Vagina (tissue), 2 donors: ENCODE measurements at regions not wholly inside any gene's neighbourhood (a gene's known extent, or its start where the extent isn't known, plus 50 kb on each side); places are given as distances from the start of the nearest gene placed in this dataset.

ENCODE experiments used
- DNase-seq, 2 donors: peaks; one replicate each; pipeline ENCODE4 v3.0.0-alpha.2; 2017; ENCODE audit errors: extremely low spot score in 2 of 2
- H3K27ac ChIP-seq: fragments of 200-600 bp; sonication (generic); one replicate; pipeline ENCODE4 v1.5.1; 2019
- H3K27me3 ChIP-seq: fragments of 200-600 bp; sonication (generic); one replicate; pipeline ENCODE4 v1.5.1; 2019
- H3K36me3 ChIP-seq, 2 donors: fragments of 200-600 bp; sonication (generic); one replicate each; pipeline ENCODE4 v1.5.1; 2017 to 2019
- H3K4me1 ChIP-seq: fragments of 200-600 bp; sonication (generic); one replicate; pipeline ENCODE4 v1.5.1; 2019
- H3K4me3 ChIP-seq, 2 donors: fragments of 200-600 bp; sonication (generic); 1 replicate in 1 of 2; 2 replicates in 1 of 2; pipeline ENCODE4 v1.5.1; 2016 to 2019
- H3K9me3 ChIP-seq: fragments of 200-600 bp; sonication (generic); one replicate; pipeline ENCODE4 v1.5.1; 2019
- CTCF ChIP-seq, 3 experiments: fragments of 450-650 bp in 2 of 3; fragments of 200-600 bp in 1 of 3; sonication (generic) in 1 of 3; IDR thresholded peaks; one replicate each; pipeline ENCODE4 v1.5.1; 2017 to 2019; ENCODE audit warnings: antibody characterized with exemption in 3 of 3, mild to moderate bottlenecking in 2 of 3, moderate library complexity in 2 of 3
- POLR2A ChIP-seq, 2 donors: fragments of 450-650 bp; IDR thresholded peaks; one replicate each; pipeline ENCODE4 v1.6.1; 2017; ENCODE audit warnings: antibody characterized with exemption in 2 of 2, mild to moderate bottlenecking in 2 of 2, moderate library complexity in 2 of 2
- POLR2AphosphoS5 ChIP-seq, 2 donors: sonication (generic); formaldehyde crosslinking; IDR thresholded peaks; one replicate each; pipeline ENCODE4 v1.9.0; 2017; ENCODE audit warnings: antibody characterized with exemption in 2 of 2, mild to moderate bottlenecking in 2 of 2, low read depth in 1 of 2; ENCODE audit not compliant: insufficient read depth in 1 of 2
- intact Hi-C: fragments of 100-400 bp; cut with DNase I; formaldehyde crosslinking; loops from one replicate; pipeline ENCODE4 v1.15.1; 2023

GRCh38 chr12:59219148-59219547 is 298.8 kb upstream of the LRIG3 start:
- no peak overlapping the region for H3K4me3 ChIP-seq
- intact Hi-C loops: no loop called here
- no peaks in the 10 kb centered on the region for H3K9me3 ChIP-seq
- H3K27ac ChIP-seq: no peak overlapping the region
- H3K27me3 ChIP-seq: no peaks in the 10 kb centered on the region
- H3K36me3 ChIP-seq: no peaks in the 10 kb centered on the region
- no peak for DNase-seq
- H3K4me1 ChIP-seq: no peaks in the 10 kb centered on the region
- TF ChIP-seq POLR2A (IDR thresholded peaks at IDR 0.05) (no peak), CTCF (IDR thresholded peaks at IDR 0.05) (no peak), POLR2AphosphoS5 (IDR thresholded peaks at IDR 0.05; ENCODE audit: insufficient read depth in 1 of 2, low read depth in 1 of 2) (no peak)

GRCh38 chr12:59196989-59197388 is 276.7 kb upstream of the LRIG3 start:
- Histone ChIP-seq H3K4me1 (no peaks in the 10 kb centered on the region), H3K4me3 (no peak overlapping the region), H3K27me3 (no peaks in the 10 kb centered on the region), H3K36me3 (no peaks in the 10 kb centered on the region), H3K9me3 (no peaks in the 10 kb centered on the region), H3K27ac (no peak overlapping the region)
- TF ChIP-seq POLR2AphosphoS5 (IDR thresholded peaks at IDR 0.05; ENCODE audit: insufficient read depth in 1 of 2, low read depth in 1 of 2) (no peak), CTCF (IDR thresholded peaks at IDR 0.05) (no peak), POLR2A (IDR thresholded peaks at IDR 0.05) (no peak)
- DNase-seq: no peak
- intact Hi-C loops: no loop called here

- H3K4me3 ChIP-seq: no peak overlapping the region
- intact Hi-C loops: no loop called here
- no peak for DNase-seq
Measured at GRCh38 chr12:59194794-59195193, 274.5 kb upstream of the LRIG3 start.

GRCh38 chr12:59193476-59194050 is 273.3 kb upstream of the LRIG3 start:
- H3K4me3 ChIP-seq: no peak overlapping the region
- intact Hi-C loops: no loop called here
- no peak for TF ChIP-seq POLR2A (IDR thresholded peaks at IDR 0.05)
- no peak for TF ChIP-seq CTCF (IDR thresholded peaks at IDR 0.05)
- no peak for TF ChIP-seq POLR2AphosphoS5 (IDR thresholded peaks at IDR 0.05; ENCODE audit: insufficient read depth in 1 of 2, low read depth in 1 of 2)
- no peaks in the 10 kb centered on the region for H3K36me3 ChIP-seq
- H3K27me3 ChIP-seq: no peaks in the 10 kb centered on the region
- no peak overlapping the region for H3K27ac ChIP-seq
- no peaks in the 10 kb centered on the region for H3K9me3 ChIP-seq
- no peaks in the 10 kb centered on the region for H3K4me1 ChIP-seq
- no peak for DNase-seq

More at GRCh38 chr12:59194794-59195193, 274.5 kb upstream of the LRIG3 start:
- Histone ChIP-seq H3K9me3 (no peaks in the 10 kb centered on the region), H3K27ac (no peak overlapping the region), H3K27me3 (no peaks in the 10 kb centered on the region), H3K36me3 (no peaks in the 10 kb centered on the region), H3K4me1 (no peaks in the 10 kb centered on the region)
- TF ChIP-seq CTCF (IDR thresholded peaks at IDR 0.05): no peak
- no peak for TF ChIP-seq POLR2AphosphoS5 (IDR thresholded peaks at IDR 0.05; ENCODE audit: insufficient read depth in 1 of 2, low read depth in 1 of 2)
- no peak for TF ChIP-seq POLR2A (IDR thresholded peaks at IDR 0.05)

- Histone ChIP-seq H3K9me3 (no peaks in the 10 kb centered on the region), H3K27ac (no peak overlapping the region), H3K36me3 (no peaks in the 10 kb centered on the region), H3K4me1 (no peaks in the 10 kb centered on the region), H3K4me3 (no peak overlapping the region), H3K27me3 (no peaks in the 10 kb centered on the region)
- intact Hi-C loops: no loop called here
- no peak for DNase-seq
- TF ChIP-seq CTCF (IDR thresholded peaks at IDR 0.05): no peak
- no peak for TF ChIP-seq POLR2AphosphoS5 (IDR thresholded peaks at IDR 0.05; ENCODE audit: insufficient read depth in 1 of 2, low read depth in 1 of 2)
- TF ChIP-seq POLR2A (IDR thresholded peaks at IDR 0.05): no peak
Measured at GRCh38 chr12:59191372-59191771, 271.1 kb upstream of the LRIG3 start.
